Endothelial cell of umbilical vein (primary cell): ENCODE measurements at regions not wholly inside any gene's neighbourhood (a gene's known extent, or its start where the extent isn't known, plus 50 kb on each side); places are given as distances from the start of the nearest gene placed in this dataset.

ENCODE experiments used
- BruUV-seq: library from RNA; stranded (reverse); fragments of 400-500 nt; replicated peaks from 2 replicates; lab custom pipeline; 2021; lab: Mats Ljungman, UMichigan
- CTCF ChIA-PET: fragments of 300-600, 350-600 bp; sonication (Branson Sonifier 250); formaldehyde crosslinking; loops from one replicate; lab custom pipeline; 2021; ENCODE audit warnings: antibody characterized with exemption, inconsistent platforms; lab: Charles Lee
- POLR2A ChIA-PET: fragments of 300-600, 350-600 bp; sonication (Branson Sonifier 250); formaldehyde crosslinking; loops from one replicate; lab custom pipeline; 2021; ENCODE audit warnings: antibody characterized with exemption, inconsistent platforms; lab: Charles Lee
- DNase-seq: peaks from one replicate; pipeline ENCODE4 v3.0.0-alpha.2; 2011; ENCODE audit warnings: low read depth, low spot score
- FAIRE-seq: peaks from 2 replicates; lab custom pipeline; 2011; peaks lifted over from hg19 to GRCh38; lab: Jason Lieb, UNC
- H2AFZ ChIP-seq: 2 replicates; pipeline ENCODE4 v1.6.0; 2012; ENCODE audit warnings: low read depth, low read length, control low read depth, inconsistent platforms
- H3K27ac ChIP-seq: 2 replicates; pipeline ENCODE4 v1.5.1; 2011; ENCODE audit warnings: low read depth, mild to moderate bottlenecking, control low read depth, low read length, moderate library complexity; ENCODE audit not compliant: insufficient read depth
- H3K27me3 ChIP-seq, 2 experiments: 2 replicates each; pipeline versions ENCODE4 v1.6.0 to v1.6.1; 2011; ENCODE audit warnings: low read length in 2 of 2, mixed read lengths in 1 of 2; ENCODE audit not compliant: control insufficient read depth in 2 of 2, insufficient read depth in 2 of 2
- H3K36me3 ChIP-seq, 2 experiments: 2 replicates in 1 of 2; 3 replicates in 1 of 2; pipeline ENCODE4 v1.5.1; 2011; ENCODE audit warnings: low read length in 2 of 2, mild to moderate bottlenecking in 1 of 2, moderate library complexity in 1 of 2; ENCODE audit not compliant: control insufficient read depth in 2 of 2, insufficient read depth in 2 of 2; ENCODE audit errors: extremely low read depth in 1 of 2
- H3K4me1 ChIP-seq: 3 replicates; pipeline ENCODE4 v1.5.1; 2011; ENCODE audit warnings: mild to moderate bottlenecking, low read length; ENCODE audit not compliant: control insufficient read depth, insufficient read depth; ENCODE audit errors: extremely low read depth
- H3K4me2 ChIP-seq: 2 replicates; pipeline ENCODE4 v1.6.1; 2011; ENCODE audit warnings: low read length, control low read depth, mixed read lengths; ENCODE audit not compliant: insufficient read depth
- H3K4me3 ChIP-seq, 3 experiments: fragments of 200-600 bp in 1 of 3; sonication (generic), shearing (Covaris generic) in 1 of 3; replicated peaks in 1 of 3; 2 replicates each; pipeline ENCODE4 v1.5.1; 2011 to 2016; ENCODE audit warnings: control low read depth in 3 of 3, low read length in 3 of 3, mild to moderate bottlenecking in 2 of 3, inconsistent platforms in 1 of 3, low read depth in 1 of 3, moderate library complexity in 1 of 3; ENCODE audit not compliant: insufficient read depth in 1 of 3
- H3K79me2 ChIP-seq: 2 replicates; pipeline ENCODE4 v1.6.0; 2012; ENCODE audit warnings: low read length, inconsistent platforms; ENCODE audit not compliant: control insufficient read depth, insufficient read depth
- H3K9ac ChIP-seq: replicated peaks from 2 replicates; pipeline ENCODE3; 2011; ENCODE audit warnings: low read length, control low read depth; ENCODE audit not compliant: insufficient read depth; ENCODE audit errors: extremely low read depth
- H3K9me1 ChIP-seq: replicated peaks from 3 replicates; pipeline ENCODE4 v1.6.0; 2011; ENCODE audit warnings: mild to moderate bottlenecking, low read length; ENCODE audit not compliant: control insufficient read depth, insufficient read depth; ENCODE audit errors: extremely low read depth
- H3K9me3 ChIP-seq: replicated peaks from 2 replicates; pipeline ENCODE4 v1.5.1; 2012; ENCODE audit warnings: low read length, inconsistent platforms; ENCODE audit not compliant: control insufficient read depth, insufficient read depth
- H4K20me1 ChIP-seq: replicated peaks from 2 replicates; pipeline ENCODE3; 2011; ENCODE audit warnings: mild to moderate bottlenecking, low read length; ENCODE audit not compliant: control insufficient read depth, insufficient read depth; ENCODE audit errors: extremely low read depth
- FOS ChIP-seq: IDR thresholded peaks from 2 replicates; pipeline ENCODE4 v1.6.1; 2011; ENCODE audit warnings: mild to moderate bottlenecking, low read length, moderate library complexity, borderline replicate concordance; ENCODE audit not compliant: insufficient read depth
- GATA2 ChIP-seq: IDR thresholded peaks from 2 replicates; pipeline ENCODE4 v1.7.0; 2011; ENCODE audit warnings: low read depth, mild to moderate bottlenecking, moderate library complexity, mixed read lengths, low read length; ENCODE audit not compliant: insufficient read length, insufficient read depth
- MYC ChIP-seq: IDR thresholded peaks from one replicate; pipeline ENCODE4 v1.6.1; 2011; ENCODE audit warnings: mild to moderate bottlenecking, low read depth, low read length
- POLR2AphosphoS5 ChIP-seq: IDR thresholded peaks from 2 replicates; pipeline ENCODE4 v1.6.1; 2012; ENCODE audit warnings: low read depth, mild to moderate bottlenecking, control low read depth, low read length, moderate library complexity; ENCODE audit not compliant: insufficient read depth
- dilution Hi-C: fragments of 300-500 bp; cut with MboI; formaldehyde crosslinking; loops from one replicate; pipeline ENCODE4 v1.15.0; 2019; ENCODE audit warnings: low sequenced_read_pairs; ENCODE audit not compliant: extremely low pct_ligation_motif_present
- intact Hi-C: fragments of 100-400 bp; cut with micrococcal nuclease; formaldehyde crosslinking; loops from one replicate; pipeline ENCODE4 v1.10.0; 2022
- TF ChIP-seq, protein P1 (sequence below): IDR thresholded peaks from 2 replicates; pipeline ENCODE4 v1.6.1; 2011; ENCODE audit not compliant: insufficient read depth, insufficient read length
- TF ChIP-seq, protein P2 (sequence below), 2 donors: IDR thresholded peaks; 1 replicate in 1 of 2; 2 replicates in 1 of 2; pipeline ENCODE4 v1.5.1; 2011; ENCODE audit warnings: low read length in 2 of 2, mild to moderate bottlenecking in 2 of 2, moderate library complexity in 2 of 2, control low read depth in 1 of 2, inconsistent platforms in 1 of 2, low read depth in 1 of 2; ENCODE audit not compliant: insufficient read depth in 1 of 2; ENCODE audit errors: extremely low read depth in 1 of 2

DNA sequence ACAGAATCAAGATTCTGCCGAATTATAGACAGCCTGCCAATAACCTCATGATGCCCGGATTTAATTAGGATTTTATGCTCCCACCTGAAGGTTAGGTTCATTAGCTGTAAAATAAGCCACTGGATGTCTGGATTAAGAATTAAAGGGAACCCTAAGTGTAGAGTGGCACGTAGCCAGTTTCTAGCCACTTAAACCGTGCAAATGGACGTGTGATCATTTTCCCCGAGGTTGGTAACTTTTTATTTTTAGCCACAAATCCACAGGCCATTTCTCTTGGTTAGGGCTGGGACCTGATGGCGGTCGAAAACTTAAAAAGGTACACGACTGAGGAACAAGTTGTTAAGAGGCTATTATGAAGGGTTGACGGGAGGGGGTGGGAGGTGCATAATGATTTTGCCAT, 127.3 kb upstream of the TMPO start:
- no peaks in the 10 kb centered on the region for H3K36me3 ChIP-seq
- dilution Hi-C loops (no loop called here), intact Hi-C loops (no loop called here)
- no peaks in the 10 kb centered on the region for H3K4me1 ChIP-seq
- no peak overlapping the region for H2AFZ ChIP-seq
- POLR2A ChIA-PET, result no interaction called here
- no TSS peak for BruUV-seq
- no peaks in the 10 kb centered on the region for H4K20me1 ChIP-seq
- H3K9me1 ChIP-seq, result no peaks in the 10 kb centered on the region
- no peak overlapping the region for H3K9ac ChIP-seq
- DNase-seq (no peak), FAIRE-seq (no peak)
- no peaks in the 10 kb centered on the region for H3K79me2 ChIP-seq
- TF ChIP-seq GATA2, result no peak
- TF ChIP-seq FOS, result no peak
- TF ChIP-seq, protein P1, sequence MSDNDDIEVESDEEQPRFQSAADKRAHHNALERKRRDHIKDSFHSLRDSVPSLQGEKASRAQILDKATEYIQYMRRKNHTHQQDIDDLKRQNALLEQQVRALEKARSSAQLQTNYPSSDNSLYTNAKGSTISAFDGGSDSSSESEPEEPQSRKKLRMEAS, result no peak
- TF ChIP-seq POLR2AphosphoS5, result no peak
- TF ChIP-seq MYC, result no peak
- TF ChIP-seq, protein P2, sequence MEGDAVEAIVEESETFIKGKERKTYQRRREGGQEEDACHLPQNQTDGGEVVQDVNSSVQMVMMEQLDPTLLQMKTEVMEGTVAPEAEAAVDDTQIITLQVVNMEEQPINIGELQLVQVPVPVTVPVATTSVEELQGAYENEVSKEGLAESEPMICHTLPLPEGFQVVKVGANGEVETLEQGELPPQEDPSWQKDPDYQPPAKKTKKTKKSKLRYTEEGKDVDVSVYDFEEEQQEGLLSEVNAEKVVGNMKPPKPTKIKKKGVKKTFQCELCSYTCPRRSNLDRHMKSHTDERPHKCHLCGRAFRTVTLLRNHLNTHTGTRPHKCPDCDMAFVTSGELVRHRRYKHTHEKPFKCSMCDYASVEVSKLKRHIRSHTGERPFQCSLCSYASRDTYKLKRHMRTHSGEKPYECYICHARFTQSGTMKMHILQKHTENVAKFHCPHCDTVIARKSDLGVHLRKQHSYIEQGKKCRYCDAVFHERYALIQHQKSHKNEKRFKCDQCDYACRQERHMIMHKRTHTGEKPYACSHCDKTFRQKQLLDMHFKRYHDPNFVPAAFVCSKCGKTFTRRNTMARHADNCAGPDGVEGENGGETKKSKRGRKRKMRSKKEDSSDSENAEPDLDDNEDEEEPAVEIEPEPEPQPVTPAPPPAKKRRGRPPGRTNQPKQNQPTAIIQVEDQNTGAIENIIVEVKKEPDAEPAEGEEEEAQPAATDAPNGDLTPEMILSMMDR (IDR thresholded peaks at IDR 0.05; ENCODE audit: extremely low read depth in 1 of 2, insufficient read depth in 1 of 2, low read depth in 1 of 2, low read length in 2 of 2), result no peak
- no peaks in the 10 kb centered on the region for H3K9me3 ChIP-seq
- no peak overlapping the region for H3K4me3 ChIP-seq
- H3K4me2 ChIP-seq, result no peak overlapping the region
- CTCF ChIA-PET, result interaction anchor here (1.0 to 1.7 kb wide), 5 partner anchors 9 to 179 kb away, joined by 3 to 9 read pairs (median 3); no protein-coding TSS in a partner anchor
- H3K27me3 ChIP-seq, result peaks cover 0 to 1% of the 10 kb centered on the region in 2 experiments
- H3K27ac ChIP-seq, result no peak overlapping the region
